ENCODE measurements at regions not wholly inside any gene's neighbourhood (a gene's known extent, or its start where the extent isn't known, plus 50 kb on each side); places are given as distances from the start of the nearest gene placed in this dataset.
A peak's percentile ranks its signal among the peaks of the same experiment; 100 is the strongest.

DNA sequence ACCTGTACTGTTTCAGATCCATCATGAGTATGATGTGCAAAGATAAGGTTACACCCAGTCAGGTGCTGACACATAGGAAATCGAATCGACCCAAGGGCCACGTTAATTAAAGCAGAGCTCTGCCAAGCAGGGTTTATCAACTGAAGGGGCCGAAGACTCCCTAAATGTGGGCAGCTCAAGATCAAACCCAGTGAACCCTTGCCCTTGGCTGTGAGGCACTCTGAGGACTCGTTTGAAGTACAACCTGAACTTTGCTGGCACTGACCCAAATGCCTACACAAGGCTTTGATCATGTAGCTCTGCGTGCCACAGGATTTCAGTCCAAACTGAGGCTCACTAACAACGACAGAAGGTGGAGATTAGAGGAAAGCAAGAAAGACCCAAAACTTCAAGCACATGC is 352.1 kb downstream of the MTX2 start:
- no peak for DNase-seq

DNA sequence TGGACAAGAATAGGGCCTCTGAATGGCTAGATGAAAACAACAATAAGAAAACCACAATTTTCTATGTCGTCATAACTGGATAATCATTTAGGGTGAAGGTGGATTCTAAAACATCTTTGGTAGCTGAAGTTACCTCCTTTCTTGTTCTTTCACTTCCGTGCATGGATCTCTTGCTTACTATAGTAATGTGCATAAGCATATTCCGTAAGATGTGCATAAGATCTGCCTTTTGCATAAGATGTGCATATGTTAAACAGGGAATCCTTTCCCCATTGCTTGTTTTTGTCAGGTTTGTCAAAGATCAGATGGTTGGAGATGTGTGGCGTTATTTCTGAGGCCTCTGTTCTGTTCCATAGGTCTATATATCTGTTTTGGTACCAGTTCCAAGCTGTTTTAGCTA is 353.6 kb downstream of the MTX2 start:
- no peak for DNase-seq

DNA sequence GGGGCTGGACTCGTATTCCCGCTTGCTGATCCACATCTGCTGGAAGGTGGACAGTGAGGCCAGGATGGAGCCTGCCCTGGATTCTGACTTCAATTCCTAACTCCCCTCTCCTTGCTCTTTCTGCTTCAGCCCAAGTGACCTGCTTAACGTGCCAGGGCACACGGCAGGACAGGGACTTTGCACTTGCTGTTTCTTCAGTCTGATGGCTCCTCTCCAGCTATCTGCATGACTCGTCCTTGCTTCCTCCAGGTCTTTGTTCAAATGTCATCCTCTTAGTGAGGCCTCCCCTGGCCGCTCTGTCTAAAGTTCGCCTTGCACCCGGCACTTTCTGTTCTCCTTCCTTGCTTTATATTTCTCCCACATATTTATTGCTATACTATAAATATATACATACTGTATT is 357.6 kb downstream of the MTX2 start:
- DNase-seq: no peak

DNA sequence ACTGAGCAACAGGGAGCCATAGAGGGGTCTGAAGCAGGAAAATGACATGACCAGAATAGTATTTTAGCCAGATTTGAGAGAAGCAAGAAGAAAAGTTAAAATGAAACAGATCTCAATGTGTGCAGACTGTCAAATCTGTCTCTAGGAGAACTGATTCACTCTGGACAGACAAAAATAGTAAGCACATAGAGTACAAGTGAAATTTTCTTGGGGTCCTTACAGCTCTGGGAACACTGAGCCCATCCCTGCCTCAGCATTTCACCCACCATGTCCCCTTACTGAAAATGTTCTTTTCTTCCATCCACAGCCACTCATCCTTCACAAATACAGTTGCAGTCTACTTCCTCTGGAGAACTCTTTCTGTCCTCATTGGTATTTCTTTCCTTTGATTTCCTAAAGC is 359.2 kb downstream of the MTX2 start:
- DNase-seq: no peak

DNA sequence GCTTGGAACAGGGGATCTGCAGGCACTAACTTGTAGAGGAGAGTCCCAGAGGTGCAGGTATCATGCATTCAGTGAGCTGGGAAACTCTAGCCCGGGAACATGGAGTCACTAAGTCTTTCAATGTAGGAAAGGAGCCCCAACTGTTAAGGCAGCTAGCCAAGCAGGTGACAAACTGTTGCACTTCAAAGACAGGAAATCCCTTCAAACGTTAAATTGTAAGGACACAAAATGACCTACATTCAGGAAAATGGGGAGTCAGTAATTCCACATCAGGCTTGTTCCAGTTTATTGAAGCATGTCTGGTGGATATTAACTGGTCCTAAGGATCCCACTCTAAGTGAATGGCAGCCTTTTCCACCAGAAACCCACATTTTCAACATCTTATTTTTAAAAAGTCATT is 364.5 kb downstream of the MTX2 start:
- DNase-seq: no peak

DNA sequence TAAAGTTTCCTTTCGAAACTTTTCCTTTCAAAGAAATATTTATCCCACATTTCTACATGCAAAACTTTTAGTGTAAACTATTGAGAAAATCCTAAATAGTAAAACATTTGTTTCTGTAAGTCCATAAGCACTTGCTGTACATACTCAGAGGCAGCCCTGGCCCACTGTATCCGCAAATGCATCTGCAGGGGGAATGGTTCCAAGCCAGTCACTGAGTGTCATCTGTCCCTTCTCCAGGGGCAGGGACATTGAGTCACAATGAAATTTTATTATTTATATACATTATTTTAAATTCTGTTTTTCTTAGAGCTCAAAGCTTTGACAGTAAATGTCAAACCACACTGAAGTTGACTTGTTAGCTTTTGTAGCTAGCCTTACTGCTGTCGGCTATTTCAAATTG is 367.2 kb downstream of the MTX2 start:
- no peak for DNase-seq

DNA sequence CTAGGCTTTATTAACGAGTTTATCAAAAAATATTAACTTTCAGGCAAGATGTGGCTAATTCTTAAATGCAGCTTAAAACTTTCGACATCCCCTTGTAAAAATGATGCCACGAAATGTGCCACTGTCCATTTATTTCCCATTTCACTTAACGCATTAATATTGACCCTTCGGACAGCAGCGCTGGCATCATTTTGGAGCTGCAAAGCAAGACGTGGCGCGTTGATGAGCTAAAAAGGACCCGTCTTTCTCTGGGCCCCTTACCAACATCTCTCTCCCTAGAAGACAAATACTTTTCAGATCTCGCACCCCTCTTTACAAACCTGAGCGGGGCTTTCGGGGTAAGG is 367.9 kb downstream of the MTX2 start:
- peak in 1 of 6 experiments; percentile 22 for DNase-seq

DNA sequence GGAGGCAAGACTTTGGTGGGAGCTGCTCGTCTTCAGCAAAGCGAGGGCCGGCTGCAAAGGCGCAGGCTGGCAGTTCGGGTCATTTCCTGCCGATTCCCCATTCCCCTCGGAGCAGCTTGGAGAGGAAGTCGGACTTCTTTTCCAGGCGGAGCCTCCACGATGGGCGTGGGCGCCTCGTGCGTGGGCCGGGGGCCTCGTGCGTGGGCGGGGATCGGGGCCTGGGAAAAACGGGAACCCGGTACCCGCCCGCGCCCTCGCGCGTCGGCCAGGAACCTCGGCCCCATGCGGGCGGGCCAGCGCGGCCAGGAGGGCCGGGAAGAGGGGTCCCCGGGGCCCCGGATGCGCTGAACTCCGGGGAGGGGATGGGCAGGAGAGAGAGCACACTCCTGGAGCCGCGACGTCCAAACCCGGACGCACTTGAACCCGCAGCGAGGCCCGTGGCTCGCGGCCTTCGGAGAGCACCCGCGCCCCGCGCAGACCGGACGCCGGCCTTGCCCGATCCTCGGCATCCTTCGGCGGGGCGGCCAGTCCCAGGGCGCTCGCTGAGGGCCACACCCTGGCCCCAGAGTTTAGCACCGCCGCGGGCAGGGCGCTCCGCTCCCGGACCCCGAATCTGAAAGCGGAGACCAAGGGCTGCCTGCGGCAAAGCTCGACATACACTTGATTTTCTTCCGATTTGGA is 368.4 kb downstream of the MTX2 start:
- DNase-seq: peak in 1 of 6 experiments; percentile 22

DNA sequence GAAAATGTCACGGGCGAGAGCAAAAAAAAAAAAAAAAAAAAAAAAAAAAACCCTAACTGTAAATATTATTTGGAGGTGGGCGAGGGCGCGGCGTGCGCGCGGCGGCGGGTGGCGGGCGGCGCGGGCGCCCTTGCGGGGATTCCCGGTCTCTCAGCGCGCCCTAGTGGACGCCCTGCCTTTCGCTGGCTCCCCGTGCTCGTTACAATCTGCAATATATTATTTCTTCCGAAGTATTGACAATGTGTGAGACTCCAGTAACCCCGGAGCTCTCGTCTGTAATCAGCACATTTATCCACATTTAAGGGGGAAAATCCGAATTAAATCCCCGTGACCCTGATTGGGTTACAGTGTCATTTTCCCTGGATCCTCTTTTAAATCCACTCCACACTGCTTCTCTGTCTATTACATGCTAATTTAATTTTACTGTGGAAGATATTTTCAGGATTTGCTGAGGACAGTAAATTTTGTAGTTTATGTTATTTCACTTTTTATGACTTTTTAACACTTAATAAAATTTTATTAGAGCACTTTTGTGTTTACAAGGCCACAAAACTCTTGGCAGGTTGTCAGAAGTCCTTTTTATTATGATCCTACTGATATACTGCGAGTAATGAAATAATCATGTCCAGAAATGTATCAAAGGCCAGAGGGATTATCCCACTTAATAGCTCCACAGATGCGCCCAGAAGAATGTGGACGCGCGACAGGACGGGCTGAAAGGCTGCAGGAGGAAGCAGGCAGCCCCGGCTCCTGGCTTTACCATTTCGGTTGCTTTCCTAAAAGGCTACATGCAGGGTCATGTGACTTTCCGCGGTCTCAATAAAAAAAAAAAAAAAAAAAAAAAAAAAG is 369.1 kb downstream of the MTX2 start:
- DNase-seq: peak; percentile 12 to 55 (median 31)

DNA sequence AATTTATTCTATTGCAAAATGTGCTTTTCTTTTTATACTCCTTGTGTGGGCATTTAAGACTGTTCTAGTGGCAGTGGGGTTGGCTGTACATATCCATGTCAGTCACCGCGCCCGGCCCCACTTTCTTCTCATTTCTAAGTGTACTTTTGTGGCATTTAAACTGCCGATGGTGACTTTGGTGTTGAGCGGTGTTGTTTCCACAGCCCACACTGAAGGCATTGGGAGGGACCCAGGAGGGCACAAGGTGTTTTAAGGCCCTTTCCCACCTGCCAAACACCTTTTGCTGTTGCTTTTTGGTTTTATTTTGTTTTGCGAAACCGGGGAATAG is 369.7 kb downstream of the MTX2 start:
- DNase-seq: no peak

DNA sequence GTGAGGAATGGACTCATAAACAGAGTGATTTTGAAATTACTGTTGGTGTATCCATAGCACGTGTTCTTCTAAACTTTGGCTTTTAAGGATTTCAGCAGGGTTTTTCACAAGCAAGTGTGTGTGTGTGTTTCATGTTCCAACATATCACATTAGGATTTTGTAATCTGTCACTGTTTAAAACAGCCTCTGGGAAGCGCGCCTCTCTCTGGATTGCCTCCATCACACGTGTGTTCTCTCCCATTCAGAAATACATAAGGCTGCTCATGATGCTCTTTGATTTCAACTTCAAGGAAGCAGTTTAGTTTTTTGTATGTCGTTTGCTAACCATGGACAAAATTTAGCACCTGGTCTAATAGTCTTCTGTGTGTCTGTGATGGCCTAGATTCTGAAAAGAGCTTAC is 370.4 kb downstream of the MTX2 start:
- no peak for DNase-seq

DNA sequence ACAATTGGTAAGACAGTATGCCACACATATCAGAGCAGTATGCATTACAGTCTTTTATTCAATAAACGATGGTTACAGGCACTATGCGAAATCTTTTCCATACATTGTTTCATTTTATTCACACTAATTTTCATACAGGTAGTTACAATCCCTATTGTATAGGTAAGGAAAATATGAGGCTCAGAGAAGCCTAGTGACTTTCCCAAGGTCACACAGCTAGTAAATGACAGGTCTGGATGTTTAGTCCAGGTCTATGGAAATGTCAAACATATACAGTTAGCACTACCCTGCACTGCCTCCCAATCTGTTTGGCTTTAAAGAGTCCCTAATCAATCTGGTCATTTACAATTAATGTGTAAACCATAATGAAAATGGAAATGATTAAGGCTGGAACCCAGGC is 372.2 kb downstream of the MTX2 start:
- DNase-seq: no peak

DNA sequence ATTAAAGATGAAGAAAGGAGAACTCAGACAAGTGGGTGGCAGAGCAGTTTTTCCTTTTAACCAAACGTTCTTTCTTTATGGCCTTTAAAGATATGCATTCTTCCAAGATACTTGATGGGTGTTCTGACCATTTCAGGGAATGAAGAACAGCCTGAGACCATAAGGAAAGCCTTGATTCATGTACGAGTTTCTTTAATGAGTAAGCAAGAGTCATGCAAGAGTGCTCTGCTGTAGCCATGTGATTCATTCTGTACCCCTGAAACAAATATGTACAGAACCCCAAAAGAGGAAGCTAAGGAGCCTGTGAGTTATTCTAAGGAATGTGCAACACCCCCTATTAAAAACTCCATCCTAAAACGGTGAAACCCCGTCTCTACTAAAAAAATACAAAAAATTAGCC is 372.8 kb downstream of the MTX2 start:
- no peak for DNase-seq

DNA sequence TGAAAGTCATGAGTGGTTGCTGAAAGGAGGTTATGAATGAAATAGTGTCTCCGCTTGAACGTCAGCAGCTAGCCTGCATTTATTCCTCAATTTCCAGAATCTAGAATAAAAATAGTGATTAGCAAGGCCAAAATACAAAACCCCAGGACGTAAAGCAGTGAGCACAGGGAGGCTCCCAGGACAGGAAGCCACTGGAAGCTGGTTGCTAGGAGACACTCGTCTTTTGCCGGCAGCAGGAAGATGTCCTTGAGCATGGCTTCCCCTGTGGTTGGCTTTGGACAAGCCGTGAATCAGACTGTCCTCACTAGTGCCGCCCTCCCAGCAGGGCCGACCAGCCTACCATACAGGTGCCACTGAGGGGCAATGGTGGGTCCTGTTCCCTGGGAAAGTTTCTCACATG is 374.4 kb downstream of the MTX2 start:
- no peak for DNase-seq

DNA sequence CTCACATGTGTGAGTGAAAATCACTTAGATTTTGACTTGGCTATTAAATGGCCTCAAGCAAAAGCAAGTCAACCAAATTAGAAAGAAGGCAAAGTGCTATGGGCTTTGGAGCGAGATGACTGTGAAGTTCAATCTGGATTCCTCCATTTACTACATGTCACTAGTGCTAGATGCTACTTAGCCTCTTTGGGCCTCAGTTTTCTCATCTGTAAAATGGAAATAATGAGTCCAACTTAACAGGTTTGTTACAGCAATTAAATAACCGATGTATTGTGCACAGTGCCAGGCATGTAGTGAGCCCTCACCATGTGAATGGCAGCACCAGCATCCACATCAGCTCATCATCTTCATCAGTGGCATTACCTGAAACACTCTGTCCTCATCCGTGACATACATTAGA is 376.3 kb downstream of the MTX2 start:
- DNase-seq: no peak

DNA sequence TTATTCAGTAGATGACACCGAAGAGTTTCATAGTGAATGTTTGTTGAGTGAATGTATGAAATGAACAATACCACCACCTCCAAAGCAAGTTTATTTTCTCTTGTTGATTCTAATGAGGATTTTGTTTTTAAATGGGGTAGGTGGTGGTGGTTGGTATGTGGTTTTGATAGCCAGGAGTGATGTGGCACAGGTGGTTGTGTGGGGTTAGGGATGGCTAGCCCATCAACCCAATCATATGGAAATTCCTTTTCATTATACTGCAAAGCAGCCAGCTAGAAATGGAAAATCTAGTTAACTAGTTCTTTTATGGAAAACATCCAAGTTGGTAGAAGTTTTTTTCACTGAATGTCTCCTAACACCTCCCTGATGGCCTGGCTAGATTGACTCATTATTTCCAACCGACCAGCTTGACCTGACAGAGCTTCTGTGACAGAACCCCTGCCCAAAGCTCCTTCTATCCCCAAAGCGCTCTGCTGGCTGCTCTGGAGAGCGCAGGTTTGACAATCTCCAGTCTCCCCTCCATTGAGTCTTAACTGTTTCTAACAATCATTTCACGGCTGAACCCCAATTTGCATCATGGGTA is 376.9 kb downstream of the MTX2 start:
- DNase-seq: no peak

DNA sequence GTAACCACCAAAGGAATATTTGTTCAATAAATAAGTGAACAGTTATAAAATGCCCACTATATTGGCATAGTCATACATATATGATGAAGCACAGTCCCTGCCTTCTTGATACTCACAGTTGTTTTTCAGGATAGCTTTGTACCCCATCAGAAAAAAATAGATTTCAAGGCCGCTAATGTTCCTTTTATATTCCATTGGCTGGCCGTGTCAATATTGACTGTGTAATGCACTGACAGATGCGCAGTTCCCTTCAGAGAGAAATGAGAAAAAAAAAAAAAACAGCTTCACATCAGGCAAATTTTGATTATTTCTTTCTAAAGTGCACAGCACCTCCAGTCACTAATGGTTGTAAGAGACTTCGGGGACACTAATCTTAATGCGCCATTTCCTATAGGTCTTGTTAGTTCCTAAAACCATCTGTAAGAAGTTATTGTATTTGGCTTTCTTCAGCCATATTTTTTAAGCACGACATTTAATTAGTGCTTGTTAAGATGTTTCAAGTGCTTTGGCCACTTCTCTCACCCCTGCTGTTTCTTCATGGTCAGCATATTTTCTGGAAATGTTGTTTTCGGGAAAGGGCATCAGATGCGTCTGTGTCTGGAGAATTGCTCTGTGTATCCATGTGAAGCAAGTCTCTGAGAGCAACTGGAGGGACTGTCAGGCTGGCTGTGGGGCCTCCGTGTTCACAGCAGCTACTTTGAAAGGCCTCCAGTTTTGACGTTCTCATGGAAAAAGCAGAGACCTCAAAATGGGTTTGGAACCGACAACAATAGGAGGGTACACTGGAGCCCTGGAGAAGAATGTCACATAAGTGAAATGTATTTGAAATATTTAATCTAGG is 378.3 kb downstream of the MTX2 start:
- DNase-seq: no peak

DNA sequence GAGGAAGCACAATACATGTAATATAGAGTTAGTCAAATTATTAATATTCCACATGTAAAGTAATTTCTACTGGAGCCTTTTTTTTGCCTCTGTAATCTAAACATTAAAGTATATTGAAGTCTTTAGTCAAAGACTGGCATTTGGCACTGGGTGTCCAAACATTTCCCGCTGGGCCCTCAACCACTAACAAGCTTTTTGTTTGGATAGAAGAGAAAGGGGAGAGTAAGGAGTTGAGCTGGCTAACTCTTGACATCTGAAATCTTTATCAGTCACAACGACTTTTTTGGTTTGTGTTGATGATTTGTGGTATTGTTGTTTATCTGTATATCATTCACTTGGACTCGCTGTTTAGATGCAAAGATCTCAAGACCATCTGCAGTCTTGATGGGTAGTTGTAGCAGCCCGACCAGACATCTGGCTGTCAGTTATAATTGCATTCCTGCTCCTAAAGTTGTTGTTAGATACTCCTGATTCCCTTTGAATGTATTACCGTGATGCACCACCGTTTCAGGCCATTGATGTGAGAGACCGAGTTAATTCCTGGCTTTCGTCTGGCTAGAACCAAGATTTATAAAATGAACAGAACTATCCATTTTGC is 379.6 kb downstream of the MTX2 start:
- DNase-seq: no peak

DNA sequence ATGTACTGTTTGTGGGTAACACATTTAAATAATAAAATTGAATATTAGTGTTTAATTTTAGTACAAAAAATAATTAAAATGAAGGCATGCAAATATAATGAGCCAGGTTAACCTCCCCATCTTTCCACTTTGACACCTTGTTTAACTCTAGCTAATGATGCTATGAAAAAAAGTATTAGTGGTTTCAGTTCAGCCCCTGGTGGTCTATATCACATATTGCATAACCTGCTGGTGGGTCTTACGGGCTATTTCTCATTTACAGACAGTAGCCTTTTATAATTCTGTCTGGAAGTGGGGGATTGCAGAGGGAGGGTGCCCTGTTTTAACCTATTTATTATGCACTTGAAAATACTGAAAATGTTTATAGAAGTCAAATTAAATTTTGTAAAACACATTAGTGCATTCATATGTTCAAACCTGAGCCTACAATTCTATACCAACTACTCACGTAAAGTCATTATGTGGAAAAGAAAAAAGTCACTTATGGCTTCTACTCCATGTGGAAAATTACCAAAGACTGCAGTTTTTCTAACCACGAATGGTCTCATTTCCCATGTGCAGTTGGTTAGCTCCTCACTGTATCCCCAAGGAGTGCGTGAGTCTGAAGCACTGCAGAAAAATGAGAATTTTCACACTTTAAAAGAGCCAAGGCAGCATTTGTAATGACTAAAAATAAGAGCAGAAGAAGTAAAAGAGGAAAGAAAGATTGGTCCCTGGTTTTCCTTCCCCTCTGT is 381.0 kb downstream of the MTX2 start:
- DNase-seq: no peak

DNA sequence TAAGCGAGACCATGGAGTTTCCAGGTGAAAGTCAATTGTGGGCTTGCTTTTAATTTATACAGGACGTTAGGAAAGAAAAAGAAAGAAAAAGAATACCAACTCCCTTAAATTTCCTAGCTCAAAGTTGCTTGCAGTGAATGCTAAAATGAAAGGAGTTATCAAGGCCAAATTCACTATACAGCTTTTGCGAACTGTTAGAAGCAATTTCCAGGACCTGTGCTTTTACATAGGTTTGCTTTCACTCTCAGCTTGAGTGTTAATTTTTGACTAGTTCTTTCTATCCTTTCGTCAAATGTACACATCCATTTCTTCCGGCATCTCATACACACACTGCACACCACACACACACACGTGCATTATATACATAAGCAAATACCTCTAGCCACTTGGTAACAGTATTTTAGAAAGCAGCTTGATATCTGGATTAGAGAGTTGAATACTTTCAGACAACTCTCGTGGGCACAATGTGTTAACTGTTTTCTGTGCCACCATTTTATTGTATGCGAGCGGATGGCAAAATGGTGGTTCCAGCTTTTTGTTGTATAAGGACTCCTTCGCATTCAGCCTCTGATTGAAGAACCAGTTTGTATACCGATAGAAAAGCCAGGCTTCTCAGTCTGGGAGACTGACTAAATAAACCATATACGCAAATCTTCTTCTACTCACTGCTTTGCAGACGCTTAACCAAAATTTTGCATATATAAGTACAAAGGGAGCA is 381.8 kb downstream of the MTX2 start:
- no peak for DNase-seq

DNA sequence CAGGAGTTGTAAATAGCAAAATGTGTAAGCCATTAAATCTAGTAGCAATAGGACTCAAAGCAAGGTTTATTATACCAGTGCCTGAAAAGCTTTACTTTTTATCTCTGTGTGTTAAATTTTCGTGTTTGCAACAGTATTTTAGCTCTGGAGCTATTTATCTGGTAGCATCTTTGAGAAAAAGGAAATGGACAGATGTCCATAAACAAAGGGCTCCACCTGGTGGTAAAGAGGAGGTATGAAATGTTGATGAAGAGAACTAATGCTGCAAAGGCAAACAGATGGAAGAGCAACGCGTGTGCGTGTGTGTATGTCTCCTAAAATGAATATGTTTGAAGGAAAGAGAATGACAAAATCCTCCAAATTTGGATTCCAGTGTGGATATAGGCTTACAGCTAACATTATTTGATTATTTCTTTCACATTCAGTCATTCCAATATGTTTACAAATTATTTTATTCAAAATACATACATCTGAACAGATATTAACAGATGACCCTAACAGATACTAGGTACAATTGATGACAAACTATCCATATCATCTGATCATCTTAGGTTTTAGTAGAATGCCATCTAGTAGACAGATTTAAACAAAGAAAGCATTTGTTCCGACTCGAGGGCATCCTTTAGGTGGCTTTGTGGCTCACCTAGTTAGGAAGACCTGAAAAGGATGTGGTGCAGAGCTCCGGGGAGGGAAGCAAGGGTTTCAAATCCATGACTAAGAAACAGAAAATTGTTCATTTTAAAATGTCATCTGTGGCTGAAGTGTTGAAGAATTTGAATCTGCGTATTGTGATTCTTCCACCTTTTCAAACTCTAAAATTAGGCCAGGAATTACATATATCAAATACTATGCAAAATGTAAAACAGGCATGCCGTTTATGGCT is 383.3 kb downstream of the MTX2 start:
- peak in 3 of 6 experiments; percentile 19 to 36 (median 23) for DNase-seq
